H1 (cell line): ENCODE measurements at regions not wholly inside any gene's neighbourhood (a gene's known extent, or its start where the extent isn't known, plus 50 kb on each side); places are given as distances from the start of the nearest gene placed in this dataset.

ENCODE experiments used
- CTCF ChIA-PET: fragments of 300-600 bp; sonication (Branson Sonifier 250); formaldehyde crosslinking; loops from one replicate; lab custom pipeline; 2021; ENCODE audit not compliant: partially characterized antibody; lab: Charles Lee
- POLR2A ChIA-PET: fragments of 300-600 bp; sonication (Branson Sonifier 250); formaldehyde crosslinking; loops from one replicate; lab custom pipeline; 2021; ENCODE audit warnings: inconsistent platforms; ENCODE audit not compliant: partially characterized antibody; lab: Charles Lee
- DNase-seq, 2 experiments: peaks; one replicate each; pipeline versions ENCODE4 v3.0.0 to v3.0.0-alpha.2; 2010 to 2022; ENCODE audit warnings: low spot score in 2 of 2, low read depth in 1 of 2, mixed read lengths in 1 of 2
- FAIRE-seq: peaks from 2 replicates; lab custom pipeline; 2011; peaks lifted over from hg19 to GRCh38; lab: Jason Lieb, UNC
- H2AFZ ChIP-seq: 2 replicates; pipeline ENCODE4 v1.8.1; 2012; ENCODE audit warnings: low read length, inconsistent platforms
- H2AK5ac ChIP-seq: 2 replicates; pipeline ENCODE4 v1.6.1; 2013; ENCODE audit warnings: low read depth, low read length
- H2BK120ac ChIP-seq: replicated peaks from 2 replicates; pipeline ENCODE3; 2013; ENCODE audit warnings: low read depth, low read length, inconsistent platforms
- H2BK12ac ChIP-seq: 2 replicates; pipeline ENCODE4 v1.6.1; 2013; ENCODE audit warnings: low read depth, low read length
- H2BK15ac ChIP-seq: 2 replicates; pipeline ENCODE4 v1.6.1; 2013; ENCODE audit warnings: low read length
- H2BK20ac ChIP-seq: 2 replicates; pipeline ENCODE4 v1.6.1; 2013; ENCODE audit warnings: low read length
- H2BK5ac ChIP-seq: 2 replicates; pipeline ENCODE4 v1.6.1; 2013; ENCODE audit warnings: low read depth, low read length
- H3K14ac ChIP-seq: 2 replicates; pipeline ENCODE4 v1.6.1; 2013; ENCODE audit warnings: inconsistent platforms; ENCODE audit not compliant: insufficient read length
- H3K18ac ChIP-seq: 2 replicates; pipeline ENCODE4 v1.6.1; 2013; ENCODE audit warnings: low read length; ENCODE audit errors: extremely low read depth
- H3K23ac ChIP-seq: 2 replicates; pipeline ENCODE4 v1.6.1; 2013; ENCODE audit warnings: inconsistent platforms; ENCODE audit not compliant: insufficient read length
- H3K23me2 ChIP-seq: 2 replicates; pipeline ENCODE4 v1.6.1; 2013; ENCODE audit warnings: low read depth, low read length
- H3K27ac ChIP-seq: 2 replicates; pipeline ENCODE4 v1.6.1; 2011; ENCODE audit warnings: low read depth, low read length, inconsistent platforms
- H3K27me3 ChIP-seq, 4 experiments: replicated peaks in 1 of 4; 1 replicate in 1 of 4; 2 replicates in 3 of 4; pipeline versions ENCODE4 v1.6.1 to v1.8.1; 2011 to 2013; ENCODE audit warnings: low read length in 3 of 4, mild to moderate bottlenecking in 3 of 4, inconsistent platforms in 2 of 4, mixed read lengths in 2 of 4, moderate library complexity in 1 of 4; ENCODE audit not compliant: control insufficient read depth in 3 of 4, insufficient read depth in 3 of 4; ENCODE audit errors: extremely low read depth in 1 of 4
- H3K36me3 ChIP-seq, 4 experiments: 2 replicates each; pipeline versions ENCODE4 v1.6.1 to v1.8.1; 2011 to 2013; ENCODE audit warnings: mild to moderate bottlenecking in 4 of 4, low read length in 3 of 4, moderate library complexity in 2 of 4, control low read depth in 1 of 4, inconsistent platforms in 1 of 4; ENCODE audit not compliant: insufficient read depth in 4 of 4, control insufficient read depth in 2 of 4
- H3K4ac ChIP-seq: replicated peaks from 2 replicates; pipeline ENCODE3; 2013; ENCODE audit warnings: low read length, low read depth, mixed read lengths, inconsistent platforms; ENCODE audit not compliant: insufficient read length
- H3K4me1 ChIP-seq, 4 experiments: replicated peaks in 1 of 4; 1 replicate in 1 of 4; 2 replicates in 3 of 4; pipeline versions ENCODE4 v1.6.1 to v1.8.1; 2011 to 2013; ENCODE audit warnings: low read length in 3 of 4, inconsistent platforms in 2 of 4, mixed read lengths in 1 of 4; ENCODE audit not compliant: insufficient read depth in 4 of 4, control insufficient read depth in 3 of 4
- H3K4me2 ChIP-seq, 2 experiments: 2 replicates each; pipeline versions ENCODE4 v1.6.1 to v1.8.1; 2011 to 2013; ENCODE audit warnings: low read depth in 2 of 2, low read length in 2 of 2, control low read depth in 1 of 2, inconsistent platforms in 1 of 2, mild to moderate bottlenecking in 1 of 2; ENCODE audit not compliant: insufficient read depth in 1 of 2
- H3K4me3 ChIP-seq, 4 experiments: fragments of 200-600, 300-600 bp in 1 of 4; sonication (generic), shearing (Covaris generic), sonication (Bioruptor Twin) in 1 of 4; 2 replicates each; pipeline versions ENCODE4 v1.5.1 to v1.8.1; 2011 to 2016; ENCODE audit warnings: low read length in 4 of 4, low read depth in 3 of 4, control low read depth in 2 of 4, inconsistent platforms in 2 of 4, mild to moderate bottlenecking in 2 of 4, mixed read lengths in 1 of 4, moderate library complexity in 1 of 4; ENCODE audit not compliant: insufficient read depth in 2 of 4; ENCODE audit errors: extremely low read depth in 1 of 4
- H3K56ac ChIP-seq: replicated peaks from 2 replicates; pipeline ENCODE3; 2013; ENCODE audit warnings: low read depth, mild to moderate bottlenecking, mixed read lengths, low read length, inconsistent platforms; ENCODE audit not compliant: insufficient read length
- H3K79me1 ChIP-seq: 2 replicates; pipeline ENCODE4 v1.6.1; 2013; ENCODE audit warnings: low read depth, low read length, control low read depth
- H3K79me2 ChIP-seq, 2 experiments: 2 replicates each; pipeline versions ENCODE4 v1.6.1 to v1.8.1; 2012 to 2013; ENCODE audit warnings: low read length in 2 of 2, mild to moderate bottlenecking in 2 of 2, inconsistent platforms in 1 of 2; ENCODE audit not compliant: insufficient read depth in 2 of 2, control insufficient read depth in 1 of 2
- H3K9ac ChIP-seq, 4 experiments: replicated peaks in 1 of 4; 1 replicate in 1 of 4; 2 replicates in 3 of 4; pipeline versions ENCODE4 v1.6.1 to v1.8.1; 2011 to 2013; ENCODE audit warnings: low read depth in 3 of 4, low read length in 3 of 4, control low read depth in 2 of 4, mild to moderate bottlenecking in 2 of 4, moderate library complexity in 2 of 4, inconsistent platforms in 1 of 4; ENCODE audit errors: extremely low read depth in 1 of 4
- H3K9me3 ChIP-seq, 2 experiments: 2 replicates each; pipeline versions ENCODE4 v1.6.1 to v1.8.1; 2012 to 2013; ENCODE audit warnings: mild to moderate bottlenecking in 2 of 2, moderate library complexity in 2 of 2, control low read depth in 1 of 2, inconsistent platforms in 1 of 2, low read depth in 1 of 2, low read length in 1 of 2, mixed read lengths in 1 of 2; ENCODE audit not compliant: insufficient read depth in 2 of 2
- H4K20me1 ChIP-seq, 2 experiments: replicated peaks in 1 of 2; 2 replicates each; pipeline versions ENCODE3 to v1.8.1; 2011 to 2013; ENCODE audit warnings: inconsistent platforms in 2 of 2, low read length in 2 of 2, mild to moderate bottlenecking in 1 of 2; ENCODE audit not compliant: insufficient read depth in 2 of 2, control insufficient read depth in 1 of 2
- H4K5ac ChIP-seq: 2 replicates; pipeline ENCODE4 v1.6.1; 2013; ENCODE audit warnings: low read length, low read depth, mixed read lengths, inconsistent platforms; ENCODE audit not compliant: insufficient read length
- H4K8ac ChIP-seq: 2 replicates; pipeline ENCODE4 v1.8.0; 2013; ENCODE audit warnings: mild to moderate bottlenecking, moderate library complexity, low read length, inconsistent platforms; ENCODE audit not compliant: insufficient read depth; ENCODE audit errors: extremely low read depth
- H4K91ac ChIP-seq: replicated peaks from 2 replicates; pipeline ENCODE3; 2013; ENCODE audit warnings: low read length, mixed read lengths, inconsistent platforms; ENCODE audit not compliant: insufficient read length
- BACH1 ChIP-seq: IDR thresholded peaks from 2 replicates; pipeline ENCODE4 v1.6.1; 2012; ENCODE audit warnings: low read length, improper control_type of control experiment
- EP300 ChIP-seq, 2 experiments: IDR thresholded peaks; 1 replicate in 1 of 2; 2 replicates in 1 of 2; pipeline ENCODE4 v1.6.1; 2011 to 2012; ENCODE audit warnings: low read depth in 2 of 2, low read length in 2 of 2, mild to moderate bottlenecking in 2 of 2, borderline replicate concordance in 1 of 2, inconsistent platforms in 1 of 2, moderate library complexity in 1 of 2
- FOSL1 ChIP-seq: IDR thresholded peaks from 2 replicates; pipeline ENCODE4 v1.6.1; 2011; ENCODE audit warnings: mild to moderate bottlenecking, low read depth, low read length, moderate library complexity; ENCODE audit not compliant: insufficient read depth
- GTF2F1 ChIP-seq: IDR thresholded peaks from 2 replicates; pipeline ENCODE4 v1.6.1; 2012; ENCODE audit warnings: low read depth, low read length, improper control_type of control experiment, borderline replicate concordance
- HDAC2 ChIP-seq, 2 experiments: fragments of 300-600 bp in 1 of 2; sonication (generic) in 1 of 2; IDR thresholded peaks; 2 replicates each; pipeline ENCODE4 v1.6.1; 2011 to 2012; ENCODE audit warnings: low read depth in 2 of 2, low read length in 2 of 2, mild to moderate bottlenecking in 2 of 2, moderate library complexity in 2 of 2, borderline replicate concordance in 1 of 2, inconsistent platforms in 1 of 2
- HDAC6 ChIP-seq: IDR thresholded peaks from one replicate; pipeline ENCODE4 v1.7.1; 2012; ENCODE audit warnings: low read depth, mild to moderate bottlenecking, inconsistent platforms, low read length, moderate library complexity
- KDM1A ChIP-seq: fragments of 200-600, 300-600 bp; sonication (generic); IDR thresholded peaks from 2 replicates; pipeline ENCODE4 v1.7.1; 2016; ENCODE audit warnings: mild to moderate bottlenecking, low read length, borderline replicate concordance
- NANOG ChIP-seq: IDR thresholded peaks from 2 replicates; pipeline ENCODE4 v1.6.1; 2011; ENCODE audit warnings: low read length, low read depth, mild to moderate bottlenecking, inconsistent platforms; ENCODE audit not compliant: insufficient read depth, poor library complexity, severe bottlenecking
- POU5F1 ChIP-seq: IDR thresholded peaks from 2 replicates; pipeline ENCODE4 v1.6.1; 2011; ENCODE audit warnings: low read depth, mild to moderate bottlenecking, low read length, moderate library complexity
- RAD21 ChIP-seq, 2 experiments: IDR thresholded peaks in 1 of 2; conservative IDR thresholded peaks in 1 of 2; 2 replicates each; pipeline ENCODE4 v1.6.1; 2011; ENCODE audit warnings: low read depth in 2 of 2, low read length in 2 of 2, improper control_type of control experiment in 1 of 2, inconsistent platforms in 1 of 2, mild to moderate bottlenecking in 1 of 2, moderate library complexity in 1 of 2
- SIRT6 ChIP-seq: IDR thresholded peaks from one replicate; pipeline ENCODE4 v1.7.1; 2012; ENCODE audit warnings: low read length, inconsistent platforms
- SIX5 ChIP-seq: IDR thresholded peaks from 2 replicates; pipeline ENCODE4 v1.6.1; 2011; ENCODE audit warnings: mild to moderate bottlenecking, low read depth, low read length
- TAF1 ChIP-seq: IDR thresholded peaks from 2 replicates; pipeline ENCODE4 v1.6.1; 2011; ENCODE audit warnings: mild to moderate bottlenecking, low read depth, low read length
- WGBS, 2 experiments: shearing (Covaris generic) in 1 of 2; methylation state at CpG; one replicate each; pipeline versions ENCODE4 v1.1.6 to v1.1.7; 2013 to 2015; ENCODE audit warnings: low lambda C conversion rate in 2 of 2, mixed read lengths in 2 of 2, inconsistent platforms in 1 of 2, low coverage in 1 of 2, missing lambda C conversion rate in 1 of 2; ENCODE audit not compliant: insufficient replicate concordance in 2 of 2, insufficient coverage in 1 of 2, insufficient read length in 1 of 2; ENCODE audit errors: extremely low coverage in 1 of 2, missing lambda C conversion rate in 1 of 2; 5-methylcytosine and 5-hydroxymethylcytosine counted together

- Histone ChIP-seq H2BK5ac (no peak overlapping the region), H3K4ac (no peak overlapping the region), H3K23me2 (no peaks in the 10 kb centered on the region), H2BK120ac (no peak overlapping the region), H3K79me2 (no peaks in the 10 kb centered on the region), H4K91ac (no peak overlapping the region), H3K14ac (no peak overlapping the region), H3K4me1 (no peaks in the 10 kb centered on the region), H3K23ac (no peak overlapping the region), H2BK12ac (no peak overlapping the region), H3K27ac (no peak overlapping the region), H2BK15ac (no peak overlapping the region), H4K20me1 (no peaks in the 10 kb centered on the region), H2AFZ (no peak overlapping the region), H3K18ac (no peak overlapping the region), H3K79me1 (no peaks in the 10 kb centered on the region), H3K4me3 (no peak overlapping the region), H4K5ac (no peak overlapping the region), H3K56ac (no peak overlapping the region), H3K4me2 (no peak overlapping the region), H4K8ac (no peak overlapping the region), H3K9me3 (peaks cover 2 to 5% of the 10 kb centered on the region in 2 experiments; a peak in 1 of 4 replicates), H3K27me3 (no peaks in the 10 kb centered on the region), H3K36me3 (no peaks in the 10 kb centered on the region; a peak in 1 of 8 replicates), H3K9ac (no peak overlapping the region), H2BK20ac (no peak overlapping the region), H2AK5ac (no peak overlapping the region)
- ChIA-PET POLR2A (no interaction called here), CTCF (interaction anchor here (1.7 kb wide), 1 partner anchor 63 kb away, joined by 3 read pairs; no protein-coding TSS in a partner anchor)
- WGBS, 2 experiments = 90% methylated on average over 3 of the region's 3 CpGs; no CpG with 5 or more reads in 1 of the 2 experiments
- no peak for DNase-seq
- no peak for FAIRE-seq
- TF ChIP-seq SIX5 = no peak
- TF ChIP-seq HDAC2 (IDR thresholded peaks at IDR 0.05; ENCODE audit: borderline replicate concordance in 1 of 2, low read depth in 2 of 2, low read length in 2 of 2) = no peak
- no peak for TF ChIP-seq FOSL1
- TF ChIP-seq KDM1A = no peak
- TF ChIP-seq RAD21 (IDR thresholded peaks at IDR 0.05 in 1 of 2, conservative IDR thresholded peaks at IDR 0.05 in 1 of 2; ENCODE audit: low read depth in 2 of 2, low read length in 2 of 2) = no peak
- no peak for TF ChIP-seq GTF2F1
- TF ChIP-seq NANOG = no peak
- TF ChIP-seq EP300 (IDR thresholded peaks at IDR 0.05; ENCODE audit: borderline replicate concordance in 1 of 2, low read depth in 2 of 2, low read length in 2 of 2) = no peak
- TF ChIP-seq SIRT6 = no peak
- TF ChIP-seq BACH1 = no peak
- TF ChIP-seq TAF1 = no peak
- TF ChIP-seq POU5F1 = no peak
- TF ChIP-seq HDAC6 = no peak
These were observed 339.6 kb downstream of the ANKRD50 start for GRCh38 chr4:124372916-124373315.
